ENCODE measurements at regions not wholly inside any gene's neighbourhood (a gene's known extent, or its start where the extent isn't known, plus 50 kb on each side); places are given as distances from the start of the nearest gene placed in this dataset.
"Not testable (repeated sequence)": the region's sequence is repeated elsewhere in the genome, so short reads cannot be mapped to it uniquely, and the experiment has no call there.

DNA sequence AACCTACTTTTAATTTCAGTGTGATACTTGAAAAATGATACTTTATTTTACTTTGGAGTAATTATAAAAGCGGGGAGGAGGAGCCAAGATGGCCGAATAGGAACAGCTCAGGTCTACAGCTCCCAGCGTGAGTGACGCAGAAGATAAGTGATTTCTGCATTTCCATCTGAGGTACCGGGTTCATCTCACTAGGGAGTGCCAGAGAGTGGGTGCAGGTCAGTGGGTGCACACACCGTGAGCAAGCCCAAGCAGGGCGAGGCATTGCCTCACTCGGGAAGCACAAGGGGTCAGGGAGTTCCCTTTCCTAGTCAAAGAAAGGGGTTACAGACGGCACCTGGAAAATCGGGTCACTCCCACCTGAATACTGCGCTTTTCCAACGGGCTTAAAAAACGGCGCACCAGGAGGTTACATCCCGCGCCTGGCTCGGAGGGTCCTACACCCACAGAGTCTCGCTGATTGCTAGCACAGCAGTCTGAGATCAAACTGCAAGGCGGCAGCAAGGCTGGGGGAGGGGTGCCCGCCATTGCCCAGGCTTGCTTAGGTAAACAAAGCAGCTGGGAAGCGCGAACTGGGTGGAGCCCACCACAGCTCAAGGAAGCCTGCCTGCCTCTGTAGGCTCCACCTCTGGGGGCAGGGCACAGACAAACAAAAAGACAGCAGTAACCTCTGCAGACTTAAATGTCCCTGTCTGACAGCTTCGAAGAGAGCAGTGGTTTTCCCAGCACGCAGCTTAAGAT is 640.3 kb downstream of the EPHA3 start:
- intact Hi-C loops (cut with DNase I); H3K27me3 ChIP-seq (ENCODE audit: control insufficient read depth, insufficient read depth); H3K4me1 ChIP-seq (ENCODE audit: control insufficient read depth, insufficient read depth, low read length); H3K4me3 ChIP-seq (ENCODE audit: low read length); DNase-seq; ATAC-seq; H3K9me3 ChIP-seq (ENCODE audit: control insufficient read depth, low read length); H3K27ac ChIP-seq (ENCODE audit: low read length): not testable (repeated sequence)
- 91% methylated on average over 24 of the region's 24 CpGs for WGBS

DNA sequence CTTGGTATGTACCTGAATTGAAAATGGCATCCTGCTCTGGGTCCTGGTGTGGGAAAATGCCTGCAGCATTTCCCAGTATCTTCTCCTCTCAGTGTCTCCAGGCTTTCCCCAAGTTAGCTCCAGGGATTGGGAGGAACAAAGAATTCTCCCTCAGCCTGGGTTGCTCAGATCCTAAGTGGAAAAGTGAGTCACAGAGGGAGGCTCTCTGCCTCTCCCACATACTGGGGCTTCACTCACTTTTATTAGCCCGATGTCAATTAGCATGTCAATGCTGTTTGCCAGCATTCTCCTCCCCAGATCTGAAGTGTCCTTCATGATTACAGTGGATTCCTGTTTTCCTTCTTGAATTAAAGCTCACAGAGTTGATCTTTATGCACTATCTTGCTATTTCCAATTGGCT is 655.0 kb downstream of the EPHA3 start:
- no peak overlapping the region for H3K27ac ChIP-seq (ENCODE audit: low read length)
- no peak for ATAC-seq
- 80% methylated on average over 1 of the region's 1 CpG for WGBS
- no peaks in the 10 kb centered on the region for H3K4me1 ChIP-seq (ENCODE audit: control insufficient read depth, insufficient read depth, low read length)
- no peak for DNase-seq
- intact Hi-C loops (cut with DNase I): no loop called here
- no peak overlapping the region for H3K4me3 ChIP-seq (ENCODE audit: low read length)
- no peaks in the 10 kb centered on the region for H3K27me3 ChIP-seq (ENCODE audit: control insufficient read depth, insufficient read depth)
- no peaks in the 10 kb centered on the region for H3K9me3 ChIP-seq (ENCODE audit: control insufficient read depth, low read length)

DNA sequence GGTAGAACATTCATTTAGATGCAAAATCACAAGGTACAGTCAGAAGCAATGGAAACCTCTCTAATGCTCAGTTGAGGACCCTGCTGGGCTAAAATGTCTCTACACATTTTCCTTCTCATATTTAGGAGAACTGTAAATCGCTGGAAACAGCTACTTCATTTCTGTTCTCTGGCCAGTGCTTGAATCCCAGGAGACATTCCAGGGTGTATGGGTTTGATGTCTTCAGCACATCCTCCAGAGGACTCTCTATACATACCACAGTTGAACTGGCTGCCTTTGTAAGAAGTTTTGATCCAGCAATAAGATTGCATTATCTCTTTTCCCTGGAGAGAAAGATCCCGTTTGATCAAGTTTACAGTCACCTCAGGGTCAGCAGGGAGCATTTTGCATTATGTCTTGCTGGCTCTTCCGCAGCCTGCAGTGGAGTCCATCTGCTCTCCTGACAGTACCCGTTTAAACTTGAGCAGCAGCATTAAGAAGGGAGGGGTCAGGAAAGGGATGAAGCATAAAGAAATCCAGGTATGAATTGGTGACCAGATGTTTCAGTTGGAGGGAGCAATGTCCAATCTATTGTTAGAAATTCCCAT is 676.0 kb downstream of the EPHA3 start:
- H3K9me3 ChIP-seq (ENCODE audit: control insufficient read depth, low read length): no peaks in the 10 kb centered on the region
- H3K27me3 ChIP-seq (ENCODE audit: control insufficient read depth, insufficient read depth): no peaks in the 10 kb centered on the region
- intact Hi-C loops (cut with DNase I): no loop called here
- H3K4me3 ChIP-seq (ENCODE audit: low read length): no peak overlapping the region
- no peak for ATAC-seq
- no peak overlapping the region for H3K27ac ChIP-seq (ENCODE audit: low read length)
- 37% methylated on average over 4 of the region's 4 CpGs for WGBS
- no peak for DNase-seq
- no peaks in the 10 kb centered on the region for H3K4me1 ChIP-seq (ENCODE audit: control insufficient read depth, insufficient read depth, low read length)

DNA sequence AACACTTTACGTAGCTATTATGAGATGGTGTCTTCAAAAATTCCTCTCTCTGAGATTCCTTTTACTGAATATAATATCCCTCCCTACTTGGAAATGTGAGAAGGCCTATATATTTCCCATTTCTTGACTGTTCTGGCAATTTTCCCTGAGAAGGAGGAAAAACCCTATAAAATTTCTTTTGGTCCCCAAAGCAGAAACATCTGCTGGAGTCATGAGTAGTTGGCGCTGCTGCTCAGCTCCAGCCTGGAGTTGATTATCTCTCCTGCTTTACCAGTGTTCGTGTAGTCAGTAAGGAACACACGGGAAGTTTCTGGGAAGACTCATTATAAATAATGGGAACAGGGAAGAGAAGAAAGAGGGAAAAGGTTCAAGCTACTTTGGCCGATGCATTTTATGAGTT is 680.1 kb downstream of the EPHA3 start:
- no peaks in the 10 kb centered on the region for H3K27me3 ChIP-seq (ENCODE audit: control insufficient read depth, insufficient read depth)
- intact Hi-C loops (cut with DNase I): no loop called here
- no peak overlapping the region for H3K4me3 ChIP-seq (ENCODE audit: low read length)
- H3K4me1 ChIP-seq (ENCODE audit: control insufficient read depth, insufficient read depth, low read length): no peaks in the 10 kb centered on the region
- WGBS: 67% methylated on average over 5 of the region's 5 CpGs
- no peak for ATAC-seq
- DNase-seq: no peak
- H3K27ac ChIP-seq (ENCODE audit: low read length): no peak overlapping the region
- H3K9me3 ChIP-seq (ENCODE audit: control insufficient read depth, low read length): no peaks in the 10 kb centered on the region

DNA sequence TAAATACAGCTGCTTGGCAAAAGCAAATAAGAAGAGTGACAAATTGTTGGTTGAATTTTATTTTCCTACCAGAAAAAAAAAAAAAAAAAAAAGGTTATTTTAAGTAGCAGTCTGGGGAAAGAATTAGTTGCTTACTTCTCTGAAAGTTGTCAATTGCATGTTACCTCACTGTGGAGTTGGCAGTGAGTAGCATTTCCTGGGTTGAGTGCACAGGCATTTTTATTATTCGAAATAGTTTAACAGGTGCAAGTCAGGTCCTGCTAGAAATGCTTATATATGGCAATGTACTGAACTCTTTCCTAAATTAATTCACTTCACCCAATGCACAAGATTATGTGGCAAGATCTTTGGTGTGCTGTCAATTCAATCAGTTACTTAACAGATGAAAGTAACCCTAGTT is 680.6 kb downstream of the EPHA3 start:
- H3K27me3 ChIP-seq (ENCODE audit: control insufficient read depth, insufficient read depth): no peaks in the 10 kb centered on the region
- intact Hi-C loops (cut with DNase I): no loop called here
- WGBS: 73% methylated on average over 1 of the region's 1 CpG
- no peak overlapping the region for H3K27ac ChIP-seq (ENCODE audit: low read length)
- no peak for ATAC-seq
- H3K4me3 ChIP-seq (ENCODE audit: low read length): no peak overlapping the region
- no peaks in the 10 kb centered on the region for H3K9me3 ChIP-seq (ENCODE audit: control insufficient read depth, low read length)
- H3K4me1 ChIP-seq (ENCODE audit: control insufficient read depth, insufficient read depth, low read length): no peaks in the 10 kb centered on the region
- no peak for DNase-seq

DNA sequence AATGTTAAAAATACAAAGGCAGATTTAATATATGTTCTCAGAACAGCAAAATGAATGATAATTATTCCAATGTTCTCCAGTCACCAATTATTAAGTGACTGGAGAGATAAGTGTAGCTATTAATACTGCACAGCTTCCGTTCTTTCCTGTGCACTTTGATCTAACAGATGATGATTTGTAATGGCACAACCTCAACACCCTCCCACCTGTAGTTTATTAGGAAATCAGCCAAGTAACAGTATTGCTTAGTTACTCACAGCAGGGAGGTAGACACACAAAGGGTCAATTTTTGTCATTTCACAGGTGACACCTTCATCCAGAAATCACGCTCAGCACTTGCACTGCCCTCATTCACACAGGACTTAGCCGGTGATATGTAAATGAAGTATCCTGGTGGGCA is 688.1 kb downstream of the EPHA3 start:
- no peaks in the 10 kb centered on the region for H3K4me1 ChIP-seq (ENCODE audit: control insufficient read depth, insufficient read depth, low read length)
- intact Hi-C loops (cut with DNase I): no loop called here
- H3K4me3 ChIP-seq (ENCODE audit: low read length): no peak overlapping the region
- DNase-seq (no peak), ATAC-seq (no peak)
- no peaks in the 10 kb centered on the region for H3K9me3 ChIP-seq (ENCODE audit: control insufficient read depth, low read length)
- no peak overlapping the region for H3K27ac ChIP-seq (ENCODE audit: low read length)
- no peaks in the 10 kb centered on the region for H3K27me3 ChIP-seq (ENCODE audit: control insufficient read depth, insufficient read depth)
- WGBS: 47% methylated on average over 3 of the region's 3 CpGs

DNA sequence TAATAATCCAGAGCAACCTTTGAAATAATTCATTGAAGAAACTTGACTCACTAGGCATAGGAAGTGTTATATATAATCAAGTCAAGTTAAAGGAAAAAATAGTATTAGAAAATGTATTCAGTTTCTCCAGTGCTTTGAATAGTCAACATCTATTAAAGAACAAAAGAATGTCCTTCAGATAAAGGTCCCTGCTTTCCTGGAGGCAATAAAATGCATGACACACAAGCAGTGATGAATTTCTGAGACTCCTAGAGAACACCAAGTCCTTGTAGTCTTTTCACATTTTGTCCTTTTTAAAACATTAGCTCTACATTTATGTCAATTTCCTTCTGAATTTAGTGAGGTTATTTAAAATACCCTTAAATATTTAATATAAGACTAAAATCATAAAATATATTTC is 695.5 kb downstream of the EPHA3 start:
- Histone ChIP-seq H3K4me3 (ENCODE audit: low read length) (no peak overlapping the region), H3K4me1 (ENCODE audit: control insufficient read depth, insufficient read depth, low read length) (no peaks in the 10 kb centered on the region), H3K27ac (ENCODE audit: low read length) (no peak overlapping the region), H3K9me3 (ENCODE audit: control insufficient read depth, low read length) (no peaks in the 10 kb centered on the region), H3K27me3 (ENCODE audit: control insufficient read depth, insufficient read depth) (no peaks in the 10 kb centered on the region)
- ATAC-seq (no peak), DNase-seq (no peak)
- intact Hi-C loops (cut with DNase I): no loop called here

DNA sequence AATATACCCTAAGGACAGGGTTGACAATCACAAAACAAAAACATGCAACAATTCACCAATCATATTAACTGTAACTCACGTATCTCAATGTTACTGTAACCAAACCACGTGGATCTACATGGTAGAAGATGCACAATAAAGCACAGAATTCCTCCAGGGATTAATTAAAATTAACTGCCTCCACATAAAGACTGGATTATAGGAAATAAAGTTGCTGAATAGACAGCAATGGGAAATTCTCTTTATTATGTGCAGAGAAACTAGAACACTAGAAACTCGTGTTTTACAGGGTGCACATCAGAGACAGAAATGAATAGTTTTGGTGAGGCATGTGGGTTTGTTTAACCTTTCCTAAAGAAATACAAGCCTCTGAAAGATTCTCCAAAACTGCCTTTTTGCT is 696.3 kb downstream of the EPHA3 start:
- Histone ChIP-seq H3K27ac (ENCODE audit: low read length) (no peak overlapping the region), H3K27me3 (ENCODE audit: control insufficient read depth, insufficient read depth) (no peaks in the 10 kb centered on the region), H3K4me1 (ENCODE audit: control insufficient read depth, insufficient read depth, low read length) (no peaks in the 10 kb centered on the region), H3K4me3 (ENCODE audit: low read length) (no peak overlapping the region), H3K9me3 (ENCODE audit: control insufficient read depth, low read length) (no peaks in the 10 kb centered on the region)
- WGBS: 67% methylated on average over 3 of the region's 3 CpGs
- intact Hi-C loops (cut with DNase I): no loop called here
- ATAC-seq: no peak
- no peak for DNase-seq

DNA sequence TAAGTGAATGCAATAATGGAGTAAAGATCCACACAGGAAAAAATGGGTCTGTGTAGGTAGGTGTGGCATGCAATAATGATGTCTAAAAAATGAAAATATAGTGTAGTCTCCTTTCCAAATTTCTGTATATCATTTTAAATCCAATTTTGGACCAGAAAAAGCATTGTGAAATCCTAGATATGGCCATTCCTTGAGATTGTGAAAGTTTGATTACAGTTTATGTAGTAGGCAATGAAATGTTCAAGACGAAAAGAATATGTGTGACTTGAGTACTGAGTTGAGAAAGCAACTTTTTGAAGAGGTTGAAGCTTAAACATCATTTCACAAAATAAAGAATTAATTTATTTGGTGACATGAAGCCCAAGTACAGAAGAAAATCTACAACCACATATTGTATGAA is 698.7 kb downstream of the EPHA3 start:
- intact Hi-C loops (cut with DNase I): no loop called here
- Histone ChIP-seq H3K4me1 (ENCODE audit: control insufficient read depth, insufficient read depth, low read length) (no peaks in the 10 kb centered on the region), H3K4me3 (ENCODE audit: low read length) (no peak overlapping the region), H3K27ac (ENCODE audit: low read length) (no peak overlapping the region), H3K27me3 (ENCODE audit: control insufficient read depth, insufficient read depth) (no peaks in the 10 kb centered on the region), H3K9me3 (ENCODE audit: control insufficient read depth, low read length) (no peaks in the 10 kb centered on the region)
- WGBS: 62% methylated on average over 1 of the region's 1 CpG
- ATAC-seq (no peak), DNase-seq (no peak)

DNA sequence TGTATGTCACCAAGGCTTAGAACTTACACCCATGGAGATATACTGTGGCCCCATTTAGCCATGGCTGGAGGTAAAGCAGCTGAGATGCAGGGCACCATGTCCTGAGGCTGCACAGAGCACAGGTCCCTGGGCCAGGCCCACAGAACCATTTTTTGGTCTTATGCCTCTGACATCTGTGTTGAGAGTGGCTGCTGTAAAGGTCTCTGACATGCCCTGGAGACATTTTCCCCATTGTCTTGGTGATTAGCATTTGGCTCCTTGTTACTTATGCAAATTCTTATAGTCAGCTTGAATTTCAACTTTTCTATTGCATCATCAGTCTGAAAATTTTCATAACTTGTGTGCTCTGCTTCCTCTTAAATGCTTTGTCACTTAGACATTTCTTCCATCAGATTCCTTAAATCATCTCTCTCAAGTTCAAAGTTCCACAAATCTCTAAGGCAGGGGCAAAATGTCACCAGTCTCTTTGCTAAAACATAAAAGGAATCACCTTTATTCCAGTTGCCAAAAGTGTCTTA is 701.3 kb downstream of the EPHA3 start:
- no peaks in the 10 kb centered on the region for H3K9me3 ChIP-seq (ENCODE audit: control insufficient read depth, low read length)
- no peak for DNase-seq
- intact Hi-C loops (cut with DNase I): no loop called here
- no peaks in the 10 kb centered on the region for H3K27me3 ChIP-seq (ENCODE audit: control insufficient read depth, insufficient read depth)
- H3K4me3 ChIP-seq (ENCODE audit: low read length): no peak overlapping the region
- H3K4me1 ChIP-seq (ENCODE audit: control insufficient read depth, insufficient read depth, low read length): no peaks in the 10 kb centered on the region
- H3K27ac ChIP-seq (ENCODE audit: low read length): no peak overlapping the region
- no peak for ATAC-seq

DNA sequence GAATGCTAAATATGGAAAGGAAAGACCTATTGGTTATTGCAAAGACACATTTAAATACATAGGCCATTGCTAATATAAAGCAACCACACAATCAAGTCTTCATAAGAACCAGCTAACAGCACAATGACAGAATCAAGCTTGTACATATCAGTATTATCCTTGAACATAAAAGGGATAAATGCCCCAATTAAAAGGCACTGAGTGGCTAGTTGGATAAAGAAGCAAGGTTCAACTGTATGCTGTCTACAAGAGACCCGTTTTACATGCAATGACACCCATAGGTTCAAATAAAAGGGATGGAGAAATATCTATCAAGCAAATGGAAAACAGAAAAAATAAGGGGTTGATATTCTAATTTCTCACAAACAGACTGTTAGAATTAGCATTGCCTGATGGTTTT is 706.1 kb downstream of the EPHA3 start:
- no peaks in the 10 kb centered on the region for H3K4me1 ChIP-seq (ENCODE audit: control insufficient read depth, insufficient read depth, low read length)
- ATAC-seq (no peak), DNase-seq (no peak)
- no peaks in the 10 kb centered on the region for H3K9me3 ChIP-seq (ENCODE audit: control insufficient read depth, low read length)
- intact Hi-C loops (cut with DNase I): no loop called here
- H3K4me3 ChIP-seq (ENCODE audit: low read length): no peak overlapping the region
- no peaks in the 10 kb centered on the region for H3K27me3 ChIP-seq (ENCODE audit: control insufficient read depth, insufficient read depth)
- H3K27ac ChIP-seq (ENCODE audit: low read length): no peak overlapping the region
- WGBS: 72% methylated on average over 1 of the region's 1 CpG

DNA sequence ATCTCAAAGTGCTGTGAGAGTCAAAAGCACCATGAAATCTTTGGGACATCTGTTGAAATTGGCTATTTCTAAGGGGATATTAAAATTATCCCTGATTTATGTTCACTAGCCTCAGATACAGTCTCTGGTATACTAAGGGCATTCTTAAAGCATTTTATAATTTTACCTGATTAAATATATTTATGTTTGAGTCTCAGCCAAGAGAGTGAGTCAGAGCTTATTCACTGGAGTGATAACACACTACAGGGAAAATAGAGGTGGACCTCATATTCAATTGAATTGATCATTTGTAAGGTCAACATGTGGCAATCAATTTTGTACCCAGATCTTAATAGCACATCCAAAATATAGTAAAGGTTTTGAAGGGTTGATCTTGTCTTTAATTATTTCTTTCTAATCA is 733.6 kb downstream of the EPHA3 start:
- intact Hi-C loops (cut with DNase I): no loop called here
- no peak overlapping the region for H3K4me3 ChIP-seq (ENCODE audit: low read length)
- H3K27me3 ChIP-seq (ENCODE audit: control insufficient read depth, insufficient read depth): no peaks in the 10 kb centered on the region
- ATAC-seq (no peak), DNase-seq (no peak)
- H3K4me1 ChIP-seq (ENCODE audit: control insufficient read depth, insufficient read depth, low read length): no peaks in the 10 kb centered on the region
- H3K9me3 ChIP-seq (ENCODE audit: control insufficient read depth, low read length): no peaks in the 10 kb centered on the region
- no peak overlapping the region for H3K27ac ChIP-seq (ENCODE audit: low read length)
